Natural killer cell (primary cell): ENCODE measurements at regions not wholly inside any gene's neighbourhood (a gene's known extent, or its start where the extent isn't known, plus 50 kb on each side); places are given as distances from the start of the nearest gene placed in this dataset.

ENCODE experiments used
- ATAC-seq, 3 donors: fragments of 150-1000 bp in 2 of 3; fragments of 200-7000 bp in 1 of 3; cut with Tn5 transposase; 1 replicate in 1 of 3; 2 replicates in 2 of 3; pipeline ENCODE4 v1.10.0; 2021; ENCODE audit warnings: mild to moderate bottlenecking in 2 of 3, moderate library complexity in 2 of 3
- DNase-seq, 2 donors: peaks; one replicate each; pipeline versions ENCODE4 v3.0.0 to v3.0.0-alpha.2; 2013 to 2021; ENCODE audit warnings: mixed read lengths in 1 of 2
- H3K27ac ChIP-seq: one replicate; pipeline ENCODE4 v1.5.1; 2013; ENCODE audit warnings: mild to moderate bottlenecking, low read length
- H3K27me3 ChIP-seq: one replicate; pipeline ENCODE4 v1.6.1; 2013; ENCODE audit warnings: low read length; ENCODE audit not compliant: control insufficient read depth, insufficient read depth
- H3K36me3 ChIP-seq: one replicate; pipeline ENCODE4 v1.6.1; 2013; ENCODE audit warnings: low read length; ENCODE audit not compliant: control insufficient read depth, insufficient read depth
- H3K4me1 ChIP-seq: one replicate; pipeline ENCODE4 v1.6.1; 2013; ENCODE audit warnings: low read length; ENCODE audit not compliant: control insufficient read depth, insufficient read depth
- H3K4me3 ChIP-seq: one replicate; pipeline ENCODE4 v1.5.1; 2013; ENCODE audit warnings: low read length
- H3K9me3 ChIP-seq: one replicate; pipeline ENCODE4 v1.6.1; 2013; ENCODE audit warnings: low read length; ENCODE audit not compliant: control insufficient read depth, insufficient read depth
- H3K27ac Mint-ChIP-seq, 2 donors: one replicate each; pipeline ENCODE4 v1.8.0; 2022; ENCODE audit warnings: mild to moderate bottlenecking in 2 of 2, mixed read lengths in 2 of 2, moderate library complexity in 1 of 2
- H3K27me3 Mint-ChIP-seq, 2 donors: one replicate each; pipeline ENCODE4 v1.8.0; 2022; ENCODE audit warnings: low read depth in 2 of 2, mixed read lengths in 2 of 2
- H3K36me3 Mint-ChIP-seq: one replicate; pipeline ENCODE4 v1.8.0; 2022; ENCODE audit warnings: mixed read lengths
- H3K4me1 Mint-ChIP-seq, 2 donors: one replicate each; pipeline ENCODE4 v1.8.0; 2022; ENCODE audit warnings: mixed read lengths in 2 of 2
- H3K4me3 Mint-ChIP-seq: one replicate; pipeline ENCODE4 v1.8.0; 2022; ENCODE audit warnings: mild to moderate bottlenecking, moderate library complexity, mixed read lengths
- H3K9me3 Mint-ChIP-seq, 2 donors: one replicate each; pipeline ENCODE4 v1.8.0; 2022; ENCODE audit warnings: mixed read lengths in 2 of 2
- WGBS: methylation state at CpG from one replicate; pipeline ENCODE4 v1.1.7; 2013; ENCODE audit warnings: missing lambda C conversion rate; ENCODE audit not compliant: insufficient coverage; 5-methylcytosine and 5-hydroxymethylcytosine counted together
- intact Hi-C: fragments of 100-400 bp; cut with micrococcal nuclease; formaldehyde crosslinking; loops from one replicate; pipeline ENCODE4 v1.14.2; 2022
- TF ChIP-seq, protein P1 (sequence below): fragments of 200-600 bp; IDR thresholded peaks from one replicate; pipeline ENCODE4 v1.8.0; 2022; ENCODE audit warnings: antibody characterized with exemption

DNA sequence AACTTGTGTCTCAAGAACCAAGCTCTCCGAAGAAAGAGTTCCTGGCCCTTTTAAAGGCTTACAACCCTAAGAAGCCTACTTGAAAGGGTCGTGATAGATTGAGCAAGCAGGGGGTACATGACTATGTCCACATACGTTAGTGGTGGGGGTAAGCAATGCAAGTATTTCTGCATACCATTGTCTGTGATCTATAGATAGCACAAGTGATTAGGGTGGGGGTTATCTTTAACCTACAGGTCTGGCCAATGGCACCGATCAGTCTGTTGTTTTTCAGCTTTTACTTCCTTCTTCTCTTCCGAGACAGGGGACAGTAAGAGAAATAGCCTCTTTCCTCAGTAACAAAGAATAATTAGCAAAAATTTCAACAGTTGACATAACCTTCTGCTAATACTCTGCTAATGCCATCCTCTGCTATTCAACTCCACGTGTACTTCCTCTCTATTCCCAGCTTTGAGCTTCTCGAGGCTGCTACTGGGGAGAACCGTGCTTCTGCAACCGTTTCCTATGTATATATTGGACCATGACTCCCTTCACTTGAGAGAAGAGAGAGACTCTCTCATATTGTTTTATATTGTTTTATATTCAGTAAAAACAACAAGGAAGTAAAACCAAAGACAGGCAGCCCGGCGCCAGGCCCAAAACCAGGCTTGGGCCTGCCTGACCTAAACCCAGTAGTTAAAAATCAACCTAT lies 727.7 kb upstream of the NCAM2 start:
- Mint-ChIP-seq H3K4me3 (no peak overlapping the region), H3K27me3 (no peaks in the 10 kb centered on the region), H3K27ac (no peak overlapping the region), H3K9me3 (peaks cover 4 to 5% of the 10 kb centered on the region in 2 donors), H3K4me1 (peaks cover 0 to 4% of the 10 kb centered on the region in 2 donors), H3K36me3 (no peaks in the 10 kb centered on the region)
- no peak overlapping the region for H3K4me3 ChIP-seq
- TF ChIP-seq, protein P1, sequence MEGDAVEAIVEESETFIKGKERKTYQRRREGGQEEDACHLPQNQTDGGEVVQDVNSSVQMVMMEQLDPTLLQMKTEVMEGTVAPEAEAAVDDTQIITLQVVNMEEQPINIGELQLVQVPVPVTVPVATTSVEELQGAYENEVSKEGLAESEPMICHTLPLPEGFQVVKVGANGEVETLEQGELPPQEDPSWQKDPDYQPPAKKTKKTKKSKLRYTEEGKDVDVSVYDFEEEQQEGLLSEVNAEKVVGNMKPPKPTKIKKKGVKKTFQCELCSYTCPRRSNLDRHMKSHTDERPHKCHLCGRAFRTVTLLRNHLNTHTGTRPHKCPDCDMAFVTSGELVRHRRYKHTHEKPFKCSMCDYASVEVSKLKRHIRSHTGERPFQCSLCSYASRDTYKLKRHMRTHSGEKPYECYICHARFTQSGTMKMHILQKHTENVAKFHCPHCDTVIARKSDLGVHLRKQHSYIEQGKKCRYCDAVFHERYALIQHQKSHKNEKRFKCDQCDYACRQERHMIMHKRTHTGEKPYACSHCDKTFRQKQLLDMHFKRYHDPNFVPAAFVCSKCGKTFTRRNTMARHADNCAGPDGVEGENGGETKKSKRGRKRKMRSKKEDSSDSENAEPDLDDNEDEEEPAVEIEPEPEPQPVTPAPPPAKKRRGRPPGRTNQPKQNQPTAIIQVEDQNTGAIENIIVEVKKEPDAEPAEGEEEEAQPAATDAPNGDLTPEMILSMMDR = no peak
- H3K27me3 ChIP-seq = no peaks in the 10 kb centered on the region
- H3K36me3 ChIP-seq = no peaks in the 10 kb centered on the region
- H3K27ac ChIP-seq = no peak overlapping the region
- intact Hi-C loops = no loop called here
- no peaks in the 10 kb centered on the region for H3K9me3 ChIP-seq
- H3K4me1 ChIP-seq = no peaks in the 10 kb centered on the region
- no peak for DNase-seq
- 91% methylated on average over 9 of the region's 11 CpGs for WGBS
- no peak for ATAC-seq

DNA sequence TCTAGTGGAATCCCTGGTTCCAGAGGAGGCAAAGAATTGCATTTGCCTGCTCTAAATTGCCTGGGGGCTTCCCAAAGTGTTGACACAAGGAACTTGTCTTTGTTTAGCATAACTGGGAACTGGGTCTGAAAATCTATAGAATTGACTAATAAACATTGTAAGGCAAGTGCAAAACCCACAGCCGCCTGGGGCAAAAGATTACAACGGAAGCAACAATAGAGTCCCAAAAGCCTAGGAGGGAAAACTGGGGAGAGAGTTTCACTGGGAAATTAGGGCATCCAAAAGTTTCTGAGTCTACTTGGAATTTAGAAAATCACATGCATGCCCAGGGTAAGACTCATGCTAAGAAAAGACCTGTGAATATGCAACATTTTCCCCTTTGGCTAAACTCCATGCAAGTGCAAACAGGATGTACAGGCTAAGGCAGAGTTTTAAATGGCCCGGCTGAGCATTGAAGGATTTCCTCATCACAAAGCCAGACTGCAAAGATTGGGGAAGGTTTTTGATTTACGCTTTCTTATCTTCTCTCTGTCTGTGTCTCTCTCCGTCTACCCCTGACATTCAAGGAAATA lies 725.3 kb upstream of the NCAM2 start:
- H3K4me1 Mint-ChIP-seq = peaks cover 0 to 4% of the 10 kb centered on the region in 2 donors
- H3K4me3 Mint-ChIP-seq = no peak overlapping the region
- Histone ChIP-seq H3K4me1 (no peaks in the 10 kb centered on the region), H3K27me3 (no peaks in the 10 kb centered on the region), H3K27ac (no peak overlapping the region), H3K36me3 (no peaks in the 10 kb centered on the region), H3K9me3 (no peaks in the 10 kb centered on the region), H3K4me3 (no peak overlapping the region)
- no peaks in the 10 kb centered on the region for H3K36me3 Mint-ChIP-seq
- no peaks in the 10 kb centered on the region for H3K27me3 Mint-ChIP-seq
- intact Hi-C loops = no loop called here
- ATAC-seq (no peak), DNase-seq (no peak)
- no peak overlapping the region for H3K27ac Mint-ChIP-seq
- WGBS = 71% methylated on average over 5 of the region's 5 CpGs
- TF ChIP-seq, protein P1 = no peak
- H3K9me3 Mint-ChIP-seq = peaks cover 4 to 5% of the 10 kb centered on the region in 2 donors

DNA sequence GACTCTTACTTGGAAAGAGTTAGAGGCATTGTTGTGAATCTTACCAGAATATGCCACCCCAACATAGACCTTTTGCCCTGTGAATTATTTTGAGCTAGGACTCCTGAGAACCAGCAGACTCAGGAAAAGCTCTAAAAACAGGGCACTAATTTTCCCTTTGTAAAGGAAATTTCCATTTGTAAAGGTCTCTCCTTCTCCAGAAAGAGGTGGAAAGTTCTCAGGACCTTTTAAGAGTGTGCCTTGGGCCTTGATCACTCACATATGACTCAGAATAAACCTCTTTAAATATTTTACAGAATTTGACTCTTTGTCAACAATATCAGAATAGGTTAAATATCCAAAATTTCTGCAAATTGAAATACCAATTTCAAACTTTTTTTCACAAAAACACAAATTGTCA lies 721.8 kb upstream of the NCAM2 start:
- no peaks in the 10 kb centered on the region for H3K27me3 ChIP-seq
- no peaks in the 10 kb centered on the region for H3K36me3 ChIP-seq
- H3K4me1 ChIP-seq = no peaks in the 10 kb centered on the region
- H3K27ac Mint-ChIP-seq = no peak overlapping the region
- no peak overlapping the region for H3K4me3 ChIP-seq
- intact Hi-C loops = no loop called here
- no peak overlapping the region for H3K4me3 Mint-ChIP-seq
- H3K27me3 Mint-ChIP-seq = no peaks in the 10 kb centered on the region
- no peak overlapping the region for H3K27ac ChIP-seq
- no peaks in the 10 kb centered on the region for H3K36me3 Mint-ChIP-seq
- TF ChIP-seq, protein P1 = no peak
- DNase-seq (no peak), ATAC-seq (no peak)
- peaks cover 4 to 5% of the 10 kb centered on the region in 2 donors for H3K9me3 Mint-ChIP-seq
- H3K9me3 ChIP-seq = no peaks in the 10 kb centered on the region
- peaks cover 0 to 4% of the 10 kb centered on the region in 2 donors for H3K4me1 Mint-ChIP-seq

DNA sequence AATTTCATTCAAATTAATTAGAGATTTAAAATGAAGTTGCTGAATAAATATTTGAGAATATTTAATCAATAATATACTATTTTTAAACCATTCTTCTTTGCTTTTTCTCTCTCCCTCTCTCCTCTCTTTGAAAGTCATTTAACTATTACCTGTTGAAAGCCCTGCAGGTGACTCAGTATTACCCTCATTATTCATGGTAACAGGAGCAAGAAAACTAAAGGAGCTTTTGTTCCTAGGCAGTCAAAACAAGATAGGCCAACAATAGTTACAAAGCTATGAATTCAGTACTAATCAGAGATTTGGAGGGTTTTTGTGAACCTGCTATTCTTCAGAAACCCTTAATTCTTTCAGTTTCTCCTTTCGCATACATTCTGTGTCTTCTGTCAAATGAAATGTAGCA lies 721.3 kb upstream of the NCAM2 start:
- Histone ChIP-seq H3K4me1 (no peaks in the 10 kb centered on the region), H3K27me3 (no peaks in the 10 kb centered on the region), H3K9me3 (no peaks in the 10 kb centered on the region), H3K4me3 (no peak overlapping the region), H3K27ac (no peak overlapping the region), H3K36me3 (no peaks in the 10 kb centered on the region)
- WGBS = 100% methylated on average over 1 of the region's 1 CpG
- Mint-ChIP-seq H3K36me3 (no peaks in the 10 kb centered on the region), H3K27me3 (no peaks in the 10 kb centered on the region), H3K4me3 (no peak overlapping the region), H3K9me3 (peaks cover 4 to 5% of the 10 kb centered on the region in 2 donors), H3K4me1 (peaks cover 0 to 4% of the 10 kb centered on the region in 2 donors), H3K27ac (no peak overlapping the region)
- ATAC-seq (no peak), DNase-seq (no peak)
- TF ChIP-seq, protein P1 = no peak
- intact Hi-C loops = no loop called here
